GM21423 (cell line): ENCODE measurements at regions not wholly inside any gene's neighbourhood (a gene's known extent, or its start where the extent isn't known, plus 50 kb on each side); places are given as distances from the start of the nearest gene placed in this dataset.
"Not testable (repeated sequence)": the region's sequence is repeated elsewhere in the genome, so short reads cannot be mapped to it uniquely, and the experiment has no call there.

Source experiments
- ATAC-seq: cut with Tn5 transposase; IDR thresholded peaks from one replicate; pipeline ENCODE4 v1.9.1; 2021; ENCODE audit warnings: mild to moderate bottlenecking, moderate library complexity; ENCODE audit not compliant: unreplicated experiment

DNA sequence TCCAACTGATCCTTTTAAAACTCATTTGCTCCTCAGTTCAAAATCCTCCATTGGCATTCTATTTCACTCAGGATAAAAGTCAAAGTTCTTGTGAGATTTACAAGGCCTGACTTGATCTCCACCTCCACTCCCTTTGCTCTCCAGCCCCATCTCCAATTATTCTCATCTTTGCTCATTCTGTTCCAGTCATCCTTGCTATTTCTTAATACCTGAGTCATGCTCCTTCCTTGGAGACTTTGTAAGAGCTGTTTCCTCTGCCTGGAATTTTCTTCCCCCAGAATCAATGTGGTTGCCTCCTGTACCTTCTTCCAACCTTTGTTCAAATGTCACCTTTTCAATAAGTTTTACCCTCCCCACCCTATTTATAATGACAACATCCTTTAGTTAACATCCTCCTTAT lies 373.5 kb downstream of the HTR1B start:
- ATAC-seq, result no peak

DNA sequence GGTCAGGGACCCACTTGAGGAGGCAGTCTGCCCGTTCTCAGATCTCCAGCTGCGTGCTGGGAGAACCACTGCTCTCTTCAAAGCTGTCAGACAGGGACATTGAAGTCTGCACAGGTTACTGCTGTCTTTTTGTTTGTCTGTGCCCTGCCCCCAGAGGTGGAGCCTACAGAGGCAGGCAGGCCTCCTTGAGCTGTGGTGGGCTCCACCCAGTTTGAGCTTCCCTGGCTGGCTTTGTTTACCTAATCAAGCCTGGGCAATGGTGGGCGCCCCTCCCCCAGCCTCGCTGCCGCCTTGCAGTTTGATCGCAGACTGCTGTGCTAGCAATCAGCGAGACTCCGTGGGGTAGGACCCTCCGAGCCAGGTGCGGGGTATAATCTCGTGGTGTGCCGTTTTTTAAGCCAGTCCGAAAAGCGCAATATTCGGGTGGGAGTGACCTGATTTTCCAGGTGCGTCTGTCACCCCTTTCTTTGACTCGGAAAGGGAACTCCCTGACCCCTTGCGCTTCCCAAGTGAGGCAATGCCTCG lies 375.4 kb downstream of the HTR1B start:
- ATAC-seq, result not testable (repeated sequence)

GRCh38 chr6:77074037-77074713 lies 389.1 kb downstream of the HTR1B start:
- ATAC-seq, result no peak

- no peak for ATAC-seq
These were observed 389.9 kb downstream of the HTR1B start for GRCh38 chr6:77073410-77073760.

DNA sequence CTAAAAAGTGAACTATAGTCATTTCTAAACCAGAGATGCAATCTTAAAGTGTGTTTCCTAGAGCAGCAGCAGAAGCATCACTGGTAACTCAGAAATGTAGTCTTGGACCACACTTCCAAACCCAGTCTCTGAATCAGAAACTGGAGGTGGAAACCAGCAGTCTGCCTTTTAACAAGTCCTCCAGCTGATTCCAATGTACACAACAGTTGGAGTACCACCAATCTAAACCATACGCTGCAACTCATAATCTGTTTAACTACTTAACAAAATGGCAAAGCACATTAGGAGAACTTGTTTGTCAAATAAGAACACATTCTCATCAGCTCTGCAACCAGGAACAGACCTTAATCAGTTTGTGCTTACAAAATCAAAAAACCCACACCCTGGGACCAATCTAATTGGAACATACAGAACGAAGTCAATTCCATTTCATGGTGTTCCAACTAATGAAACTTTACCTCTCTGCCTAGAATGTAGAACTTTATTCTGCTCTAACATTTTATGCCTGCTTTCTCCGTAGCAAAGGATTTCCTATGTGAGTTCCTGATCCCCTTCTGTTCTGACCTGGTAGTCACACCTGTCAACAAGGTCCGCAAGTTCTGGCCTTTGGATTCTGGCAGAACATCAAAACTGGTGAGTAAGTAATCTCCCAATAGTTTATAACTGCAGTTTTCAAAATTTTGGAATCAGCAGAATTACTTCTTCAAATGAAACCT lies 390.4 kb downstream of the HTR1B start:
- no peak for ATAC-seq

- no peak for ATAC-seq
These were observed 399.8 kb downstream of the HTR1B start for GRCh38 chr6:77063494-77063893.

- ATAC-seq, result no peak
These were observed 407.6 kb downstream of the HTR1B start for GRCh38 chr6:77055711-77056110.

DNA sequence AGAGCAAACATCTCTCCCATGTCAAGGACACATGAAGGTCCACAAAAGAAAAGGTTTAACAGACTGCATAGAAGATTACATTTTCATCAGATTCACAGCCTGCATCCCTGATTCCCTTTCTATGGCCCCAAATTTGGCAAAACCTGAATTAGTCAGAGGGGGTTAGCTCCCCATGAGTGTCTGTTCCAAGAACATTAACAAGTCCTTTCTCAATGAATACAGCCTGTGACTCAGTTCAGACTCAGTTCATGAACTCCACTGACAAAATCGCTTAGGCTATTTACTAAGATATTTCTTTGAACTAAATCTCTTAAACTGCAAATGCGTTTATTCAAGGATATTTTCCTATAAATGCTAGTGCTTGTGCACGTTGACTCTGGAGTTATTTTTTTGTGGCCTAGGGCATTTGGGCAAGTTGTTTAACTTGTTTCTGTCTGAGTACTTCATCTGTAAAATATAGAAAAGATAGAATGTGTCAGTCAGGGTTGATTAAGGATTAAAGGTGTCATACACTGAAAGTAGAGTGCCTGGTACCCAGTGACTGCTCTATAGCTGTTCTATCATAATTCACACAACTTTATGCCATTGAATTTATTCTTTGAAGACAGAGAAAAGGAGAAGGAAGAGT lies 422.6 kb downstream of the HTR1B start:
- no peak for ATAC-seq

GRCh38 chr6:77038807-77039206 lies 424.5 kb downstream of the HTR1B start:
- ATAC-seq, result no peak

DNA sequence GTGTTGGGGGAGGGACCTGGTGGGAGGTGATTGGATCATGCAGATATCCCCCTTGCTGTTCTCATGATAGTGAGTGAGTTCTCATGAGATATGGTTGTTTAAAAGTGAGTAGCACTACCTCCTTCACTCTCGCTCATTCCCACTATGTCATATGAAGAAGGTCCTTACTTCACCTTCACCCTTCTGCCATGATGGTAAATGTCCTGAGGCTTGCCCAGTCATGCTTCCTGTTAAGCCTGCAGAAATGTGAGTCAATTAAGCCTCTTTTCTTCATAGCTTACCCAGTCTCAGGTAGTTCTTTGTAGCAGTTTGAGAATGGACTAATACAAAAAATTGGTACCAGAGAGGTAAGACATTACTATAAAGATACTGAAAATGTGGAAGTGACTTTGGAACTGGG lies 425.9 kb downstream of the HTR1B start:
- no peak for ATAC-seq

GRCh38 chr6:77036400-77036799 lies 426.9 kb downstream of the HTR1B start:
- ATAC-seq, result no peak

DNA sequence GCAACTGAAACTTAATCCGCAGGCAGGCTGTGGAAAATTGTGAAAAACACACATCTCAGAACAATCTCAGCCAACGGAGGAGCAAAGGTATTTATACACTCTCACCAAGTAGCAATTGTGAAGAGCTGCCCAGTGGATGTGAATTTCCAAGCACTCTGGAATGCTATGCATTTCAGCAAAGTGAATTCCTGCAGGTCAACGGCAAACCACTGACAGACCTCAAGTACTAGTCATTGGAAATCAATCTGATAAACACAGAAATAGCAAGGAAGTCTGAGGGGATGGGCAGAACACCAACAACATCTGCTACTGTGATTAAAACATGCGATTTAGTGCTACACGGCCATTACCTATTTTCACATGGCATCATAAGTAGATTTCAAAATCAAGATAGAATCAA lies 429.1 kb downstream of the HTR1B start:
- no peak for ATAC-seq

GRCh38 chr6:77030929-77031674 lies 432.2 kb downstream of the HTR1B start:
- ATAC-seq, result no peak

GRCh38 chr6:77026341-77026740 lies 436.9 kb downstream of the HTR1B start:
- no peak for ATAC-seq

GRCh38 chr6:77025736-77026223 lies 437.5 kb downstream of the HTR1B start:
- ATAC-seq, result no peak

DNA sequence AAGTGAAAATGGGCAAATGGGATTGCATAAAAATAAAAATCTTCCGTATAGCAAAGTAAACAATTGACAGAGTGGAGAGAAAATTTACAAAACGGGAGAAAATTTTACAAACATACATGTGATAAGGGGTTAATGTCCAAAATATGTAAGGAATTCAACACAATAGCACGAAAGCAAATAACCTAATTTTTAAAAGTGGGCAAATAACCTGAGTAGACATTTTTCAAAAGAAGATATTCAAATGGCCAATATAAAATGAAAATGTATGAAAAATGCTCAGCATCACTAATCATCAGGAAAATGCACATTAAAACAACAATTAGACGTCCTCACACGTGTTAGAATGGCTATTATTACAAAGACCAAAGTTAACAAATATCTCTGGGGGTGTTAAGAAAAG lies 441.5 kb downstream of the HTR1B start:
- no peak for ATAC-seq

DNA sequence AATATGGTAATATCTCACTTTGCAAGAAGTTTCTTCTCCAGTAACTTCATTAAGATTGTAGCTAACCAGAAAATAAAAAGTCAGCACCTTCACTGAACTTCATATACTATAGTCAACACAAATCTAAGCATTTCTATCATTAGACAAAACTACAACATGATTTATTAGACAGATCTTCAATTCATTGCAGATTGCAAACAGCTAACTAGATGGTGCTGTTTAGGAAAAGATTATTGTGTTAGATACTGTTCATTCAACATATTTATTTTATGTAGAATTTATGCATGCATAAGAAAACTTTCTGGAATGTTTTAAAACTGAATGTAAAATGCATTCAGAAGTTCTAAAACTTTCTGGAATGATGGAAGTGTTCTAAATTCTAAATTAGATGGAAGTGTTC lies 442.1 kb downstream of the HTR1B start:
- ATAC-seq, result no peak

GRCh38 chr6:77019081-77019480 lies 444.2 kb downstream of the HTR1B start:
- ATAC-seq, result no peak

- ATAC-seq, result no peak
These were observed 445.8 kb downstream of the HTR1B start for GRCh38 chr6:77017537-77017936.

DNA sequence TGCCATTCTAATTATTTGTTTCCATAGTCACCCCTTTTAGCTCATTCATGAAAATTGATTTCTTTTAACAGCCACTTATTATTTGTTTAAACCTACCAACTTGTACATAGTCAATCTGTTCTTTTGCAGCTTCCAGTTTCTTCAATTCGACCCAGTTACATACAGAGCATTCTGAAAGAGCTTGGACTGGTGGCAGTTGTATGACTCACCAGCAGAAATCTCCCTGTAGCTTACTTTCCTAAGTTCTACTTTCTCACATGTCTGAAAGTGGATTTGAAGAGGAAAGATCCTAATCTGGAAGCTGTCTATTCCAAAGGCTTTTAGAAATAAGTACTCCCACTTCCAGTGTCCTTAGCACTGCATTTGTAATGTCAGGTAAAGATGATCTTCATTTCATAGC lies 447.9 kb downstream of the HTR1B start:
- ATAC-seq, result no peak

DNA sequence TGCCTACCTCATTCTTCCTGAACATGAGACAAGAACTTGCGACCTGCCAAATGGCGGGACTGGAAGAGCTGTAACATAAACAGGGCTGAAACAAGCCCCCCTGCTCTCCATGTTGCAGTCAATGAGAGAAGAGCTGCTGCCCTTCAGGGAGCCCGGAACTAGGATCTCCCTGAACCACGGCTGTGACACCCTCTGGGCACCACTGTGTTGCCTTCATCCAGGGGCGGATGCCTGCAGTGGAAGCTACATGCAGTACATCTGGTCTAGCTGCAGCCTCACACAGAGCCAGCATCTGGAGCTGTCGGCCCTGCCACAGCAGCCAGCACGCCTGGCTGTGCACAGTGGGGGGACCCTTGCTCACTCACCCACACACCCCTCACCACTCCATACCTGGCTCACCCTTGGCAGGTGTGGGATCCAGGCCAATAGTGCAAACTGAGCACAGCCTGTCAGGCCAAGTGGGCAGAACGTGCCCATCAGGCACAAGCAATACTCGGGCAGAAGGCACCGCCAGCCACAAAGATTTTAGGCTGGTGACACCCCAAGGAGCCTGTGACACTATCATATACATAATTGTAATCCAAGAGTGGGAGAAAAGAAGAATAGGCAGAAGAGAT lies 451.3 kb downstream of the HTR1B start:
- no peak for ATAC-seq
